ENCODE measurements at regions not wholly inside any gene's neighbourhood (a gene's known extent, or its start where the extent isn't known, plus 50 kb on each side); places are given as distances from the start of the nearest gene placed in this dataset.

DNA sequence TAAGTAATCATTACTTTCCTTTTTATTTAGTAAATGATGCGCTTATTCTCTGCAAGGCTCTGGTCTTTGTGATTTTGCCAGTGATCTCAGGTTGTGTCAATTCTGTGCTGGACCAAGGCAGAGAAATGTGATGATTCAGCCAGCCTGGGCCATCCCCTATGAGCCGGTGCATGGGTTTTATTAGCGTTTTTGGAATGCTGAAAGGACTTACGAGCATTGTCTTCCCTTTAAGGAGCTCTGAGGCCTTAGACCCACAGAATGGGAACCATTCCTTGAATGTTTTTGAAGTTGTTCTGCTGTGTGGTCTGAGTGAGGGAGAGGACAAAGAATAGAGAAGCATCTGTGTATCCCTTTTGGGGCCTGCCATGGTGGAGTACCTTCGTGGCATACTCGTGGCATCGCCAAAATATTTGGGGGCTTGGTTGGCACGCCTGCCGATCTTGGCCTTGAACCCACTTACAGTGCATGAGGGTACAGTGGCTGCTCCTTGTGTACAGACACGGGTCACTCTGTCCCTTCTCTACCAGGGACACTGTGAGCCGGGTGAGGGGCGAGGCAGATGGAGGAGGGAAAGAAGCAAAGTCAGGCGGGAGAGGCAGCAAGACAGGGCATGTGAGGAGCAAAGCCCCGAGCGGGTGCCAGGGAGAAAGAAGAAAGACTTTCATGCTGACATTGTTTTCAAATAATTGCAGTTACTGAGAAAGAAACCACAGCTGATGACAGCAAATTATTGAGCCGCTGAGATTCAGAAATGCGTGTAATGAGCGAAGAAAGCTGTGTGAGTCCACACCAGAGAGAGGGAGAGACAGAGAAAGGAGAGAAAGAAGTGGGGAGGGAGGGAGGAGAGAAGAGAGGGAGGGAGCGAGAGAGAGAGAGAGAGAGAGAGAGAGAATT is 269.4 kb upstream of the RGMA start:
- no peak for FAIRE-seq
- no peak overlapping the region for H3K4ac ChIP-seq (replicated peaks; ENCODE audit: insufficient read length, low read depth, low read length)
- no peak for TF ChIP-seq NRF1 (IDR thresholded peaks at IDR 0.05; ENCODE audit: low read depth, low read length)
- TF ChIP-seq KDM1A (IDR thresholded peaks at IDR 0.05; ENCODE audit: borderline replicate concordance, low read length), result no peak
- TF ChIP-seq EZH2 (IDR thresholded peaks at IDR 0.05; ENCODE audit: low read depth, low read length, severe bottlenecking), result no peak
- TF ChIP-seq SIN3A (conservative IDR thresholded peaks at IDR 0.05 in 1 of 2, IDR thresholded peaks at IDR 0.05 in 1 of 2; ENCODE audit: low read depth in 1 of 2, low read length in 2 of 2), result no peak
- no peak for TF ChIP-seq CHD2 (IDR thresholded peaks at IDR 0.05; ENCODE audit: low read length)
- no peak for TF ChIP-seq JUN (IDR thresholded peaks at IDR 0.05; ENCODE audit: low read depth, low read length)

More for the DNA sequence above, 269.4 kb upstream of the RGMA start:
- no peaks in the 10 kb centered on the region for H3K79me2 ChIP-seq (ENCODE audit: control insufficient read depth in 1 of 2, insufficient read depth in 2 of 2, low read length in 2 of 2)
- no peak overlapping the region for H3K56ac ChIP-seq (replicated peaks; ENCODE audit: insufficient read length, low read depth, low read length)
- peaks cover 0 to 3% of the 10 kb centered on the region in 2 experiments; a peak in 1 of 4 replicates for H3K9me3 ChIP-seq (ENCODE audit: insufficient read depth in 2 of 2, low read depth in 1 of 2, low read length in 1 of 2)
- no peak overlapping the region for H2BK120ac ChIP-seq (replicated peaks; ENCODE audit: low read depth, low read length)
- no peak overlapping the region for H2BK15ac ChIP-seq (ENCODE audit: low read length)
- H2BK5ac ChIP-seq (ENCODE audit: low read depth, low read length), result no peak overlapping the region
- ChIA-PET POLR2A (ENCODE audit: partially characterized antibody) (no interaction called here), CTCF (ENCODE audit: partially characterized antibody) (interaction anchor here (1.0 to 1.3 kb wide), 3 partner anchors 20 to 271 kb away, joined by 3 to 4 read pairs (median 3); no protein-coding TSS in a partner anchor)
- no peak overlapping the region for H3K18ac ChIP-seq (ENCODE audit: extremely low read depth, low read length)
- no peak overlapping the region for H2BK20ac ChIP-seq (ENCODE audit: low read length)
- H3K79me1 ChIP-seq (ENCODE audit: low read depth, low read length), result no peaks in the 10 kb centered on the region
- H3K23ac ChIP-seq (ENCODE audit: insufficient read length), result no peak overlapping the region
- no peak overlapping the region for H4K8ac ChIP-seq (ENCODE audit: extremely low read depth, insufficient read depth, low read length)
- no peak overlapping the region for H4K5ac ChIP-seq (ENCODE audit: insufficient read length, low read depth, low read length)
- H2BK12ac ChIP-seq (ENCODE audit: low read depth, low read length), result no peak overlapping the region; the same call in 1 of the 2 replicates
- no peaks in the 10 kb centered on the region for H3K36me3 ChIP-seq (ENCODE audit: control insufficient read depth in 2 of 4, insufficient read depth in 4 of 4, low read length in 3 of 4)
- H3K23me2 ChIP-seq (ENCODE audit: low read depth, low read length), result peaks cover 4% of the 10 kb centered on the region; the same call in 1 of the 2 replicates
- WGBS, 2 experiments (ENCODE audit: extremely low coverage in 1 of 2, insufficient coverage in 1 of 2, insufficient read length in 1 of 2, insufficient replicate concordance in 2 of 2, low coverage in 1 of 2, low lambda C conversion rate in 2 of 2, missing lambda C conversion rate in 1 of 2), result 82% methylated on average over 19 of the region's 19 CpGs; no CpG with 5 or more reads in 1 of the 2 experiments
- H4K91ac ChIP-seq (replicated peaks; ENCODE audit: insufficient read length, low read length), result no peak overlapping the region
- no peak overlapping the region for H2AK5ac ChIP-seq (ENCODE audit: low read depth, low read length)
- H3K27me3 ChIP-seq (replicated peaks in 1 of 4; ENCODE audit: control insufficient read depth in 3 of 4, extremely low read depth in 1 of 4, insufficient read depth in 3 of 4, low read length in 3 of 4), result peaks cover 10 to 38% (median 36%) of the 10 kb centered on the region in 4 experiments; a peak in 6 of 7 replicates
- H3K9ac ChIP-seq (replicated peaks in 1 of 4; ENCODE audit: extremely low read depth in 1 of 4, low read depth in 3 of 4, low read length in 3 of 4), result no peak overlapping the region
- no peak overlapping the region for H3K14ac ChIP-seq (ENCODE audit: insufficient read length)
- H3K4me1 ChIP-seq (replicated peaks in 1 of 4; ENCODE audit: control insufficient read depth in 3 of 4, insufficient read depth in 4 of 4, low read length in 3 of 4), result peaks cover 0 to 11% (median 8%) of the 10 kb centered on the region in 4 experiments; a peak in 6 of 7 replicates
- no peak overlapping the region for H2AFZ ChIP-seq (ENCODE audit: low read length)
- no peak for DNase-seq (ENCODE audit: low read depth in 1 of 2, low spot score in 2 of 2)
- no peak overlapping the region for H3K27ac ChIP-seq (ENCODE audit: low read depth, low read length)
- H3K4me2 ChIP-seq (ENCODE audit: insufficient read depth in 1 of 2, low read depth in 2 of 2, low read length in 2 of 2), result no peak overlapping the region
- no peak overlapping the region for H3K4me3 ChIP-seq (ENCODE audit: extremely low read depth in 1 of 4, insufficient read depth in 2 of 4, low read depth in 3 of 4, low read length in 4 of 4)
- no peaks in the 10 kb centered on the region for H4K20me1 ChIP-seq (replicated peaks in 1 of 2; ENCODE audit: control insufficient read depth in 1 of 2, insufficient read depth in 2 of 2, low read length in 2 of 2)

Data from H1 (cell line).